HEK293 (cell line): ENCODE measurements at regions not wholly inside any gene's neighbourhood (a gene's known extent, or its start where the extent isn't known, plus 50 kb on each side); places are given as distances from the start of the nearest gene placed in this dataset.

Source experiments
- CTCF ChIA-PET: fragments of 350-600 bp; formaldehyde crosslinking; extraction: SDS; loops from one replicate; lab custom pipeline; 2021; ENCODE audit warnings: antibody characterized with exemption; lab: Yijun Ruan, JAX
- POLR2A ChIA-PET: fragments of 300-600 bp; formaldehyde crosslinking; extraction: SDS; loops from one replicate; lab custom pipeline; 2020; ENCODE audit warnings: antibody characterized with exemption, inconsistent platforms; lab: Yijun Ruan, JAX
- H3K27ac ChIP-seq: fragments of 200-500 bp; sonication (Bioruptor generic); 2 replicates; pipeline ENCODE4 v1.5.1; 2014; ENCODE audit warnings: low read depth, low read length, control low read depth, inconsistent platforms; ENCODE audit errors: extremely low read depth
- H3K36me3 ChIP-seq, 2 experiments: fragments of 200-500 bp in 1 of 2; sonication (Bioruptor generic) in 1 of 2; 1 replicate in 1 of 2; 2 replicates in 1 of 2; pipeline ENCODE4 v1.5.1; 2014 to 2017; ENCODE audit warnings: inconsistent platforms in 2 of 2, low read length in 2 of 2; ENCODE audit not compliant: control insufficient read depth in 2 of 2, insufficient read depth in 1 of 2
- H3K4me1 ChIP-seq: fragments of 200-500 bp; sonication (Bioruptor generic); 2 replicates; pipeline ENCODE4 v1.5.1; 2014; ENCODE audit warnings: mild to moderate bottlenecking, low read length, inconsistent platforms; ENCODE audit not compliant: control insufficient read depth, insufficient read depth
- H3K4me3 ChIP-seq: 2 replicates; pipeline ENCODE4 v1.5.1; 2011; ENCODE audit warnings: low read depth, mild to moderate bottlenecking, control low read depth, low read length, moderate library complexity
- H3K9me3 ChIP-seq: fragments of 200-500 bp; sonication (Bioruptor generic); 2 replicates; pipeline ENCODE4 v1.5.1; 2014; ENCODE audit warnings: low read depth, low read length, inconsistent platforms; ENCODE audit not compliant: control insufficient read depth, insufficient read depth
- FEZF1 ChIP-seq: fragments of 450-650 bp; formaldehyde crosslinking; IDR thresholded peaks from 2 replicates; pipeline ENCODE4 v1.5.1; 2016; ENCODE audit warnings: missing biosample characterization, missing genetic modification characterization
- HOXC10 ChIP-seq: sonication (generic); formaldehyde crosslinking; IDR thresholded peaks from 2 replicates; pipeline ENCODE4 v1.8.1; 2023; ENCODE audit warnings: mild to moderate bottlenecking, missing genetic modification reagents
- KLF8 ChIP-seq: fragments of 450-650 bp; formaldehyde crosslinking; IDR thresholded peaks from 2 replicates; pipeline ENCODE4 v1.5.1; 2016; ENCODE audit warnings: missing biosample characterization, missing genetic modification characterization
- PRDM2 ChIP-seq: fragments of 450-650 bp; formaldehyde crosslinking; IDR thresholded peaks from 2 replicates; pipeline ENCODE4 v1.5.1; 2016; ENCODE audit warnings: missing biosample characterization, missing genetic modification characterization, borderline replicate concordance
- ZBTB20 ChIP-seq: fragments of 450-650 bp; formaldehyde crosslinking; IDR thresholded peaks from 2 replicates; pipeline ENCODE4 v1.5.1; 2016; ENCODE audit warnings: missing biosample characterization, missing genetic modification characterization
- ZBTB7A ChIP-seq: fragments of 450-650 bp; formaldehyde crosslinking; IDR thresholded peaks from 2 replicates; pipeline ENCODE4 v1.5.1; 2016; ENCODE audit warnings: low read depth, missing biosample characterization, missing genetic modification characterization
- ZBTB8A ChIP-seq: fragments of 450-650 bp; formaldehyde crosslinking; IDR thresholded peaks from 2 replicates; pipeline ENCODE4 v1.5.1; 2016; ENCODE audit warnings: missing biosample characterization, missing genetic modification characterization
- ZNF184 ChIP-seq: fragments of 450-650 bp; IDR thresholded peaks from 2 replicates; pipeline ENCODE4 v1.5.1; 2018; ENCODE audit warnings: missing biosample characterization, mild to moderate bottlenecking, missing genetic modification characterization
- ZNF19 ChIP-seq: fragments of 450-650 bp; formaldehyde crosslinking; IDR thresholded peaks from 2 replicates; pipeline ENCODE4; 2016; ENCODE audit warnings: missing biosample characterization, missing genetic modification characterization, low read depth
- ZNF202 ChIP-seq: fragments of 450-650 bp; formaldehyde crosslinking; IDR thresholded peaks from 2 replicates; pipeline ENCODE4 v1.5.1; 2016; ENCODE audit warnings: missing biosample characterization, missing genetic modification characterization, borderline replicate concordance
- ZNF23 ChIP-seq: fragments of 450-650 bp; formaldehyde crosslinking; IDR thresholded peaks from 2 replicates; pipeline ENCODE4 v1.5.1; 2016; ENCODE audit warnings: missing biosample characterization, missing genetic modification characterization, borderline replicate concordance
- ZNF280D ChIP-seq: fragments of 450-650 bp; formaldehyde crosslinking; IDR thresholded peaks from 2 replicates; pipeline ENCODE4 v1.5.1; 2016; ENCODE audit warnings: missing biosample characterization, missing genetic modification characterization
- ZNF292 ChIP-seq: fragments of 450-650 bp; formaldehyde crosslinking; IDR thresholded peaks from 2 replicates; pipeline ENCODE4 v1.5.1; 2016; ENCODE audit warnings: low read depth, missing biosample characterization, missing genetic modification characterization, borderline replicate concordance
- ZNF324 ChIP-seq: fragments of 450-650 bp; formaldehyde crosslinking; IDR thresholded peaks from 2 replicates; pipeline ENCODE4 v1.5.1; 2016; ENCODE audit warnings: missing biosample characterization, missing genetic modification characterization
- ZNF341 ChIP-seq: fragments of 450-650 bp; formaldehyde crosslinking; IDR thresholded peaks from 2 replicates; pipeline ENCODE4; 2016; ENCODE audit warnings: low read depth, missing biosample characterization, missing genetic modification characterization
- ZNF449 ChIP-seq: fragments of 450-650 bp; formaldehyde crosslinking; IDR thresholded peaks from 2 replicates; pipeline ENCODE4 v1.5.1; 2017; ENCODE audit warnings: missing biosample characterization, mild to moderate bottlenecking, missing genetic modification characterization, moderate library complexity
- ZNF501 ChIP-seq: fragments of 450-650 bp; formaldehyde crosslinking; IDR thresholded peaks from 2 replicates; pipeline ENCODE4 v1.5.1; 2016; ENCODE audit warnings: missing biosample characterization, missing genetic modification characterization
- ZNF555 ChIP-seq: fragments of 450-650 bp; formaldehyde crosslinking; conservative IDR thresholded peaks from 2 replicates; pipeline ENCODE4 v1.5.1; 2017; ENCODE audit warnings: missing biosample characterization, mild to moderate bottlenecking, missing genetic modification characterization, inconsistent platforms
- ZNF629 ChIP-seq: fragments of 450-650 bp; formaldehyde crosslinking; IDR thresholded peaks from 2 replicates; pipeline ENCODE4 v1.5.1; 2017; ENCODE audit warnings: missing biosample characterization, missing genetic modification characterization
- ZNF654 ChIP-seq: fragments of 450-650 bp; formaldehyde crosslinking; IDR thresholded peaks from 2 replicates; pipeline ENCODE4 v1.5.1; 2016; ENCODE audit warnings: low read depth, missing biosample characterization, missing genetic modification characterization
- ZNF792 ChIP-seq: fragments of 450-650 bp; formaldehyde crosslinking; IDR thresholded peaks from 2 replicates; pipeline ENCODE4 v1.5.1; 2016; ENCODE audit warnings: missing biosample characterization, missing genetic modification characterization
- ZSCAN18 ChIP-seq: fragments of 450-650 bp; formaldehyde crosslinking; IDR thresholded peaks from 2 replicates; pipeline ENCODE4 v1.5.1; 2016; ENCODE audit warnings: missing biosample characterization, missing genetic modification characterization

GRCh38 chr13:76646946-76647345 is 239.3 kb downstream of the KCTD12 start:
- H3K9me3 ChIP-seq = no peaks in the 10 kb centered on the region
- H3K27ac ChIP-seq = no peak overlapping the region
- POLR2A ChIA-PET = no interaction called here
- no peak overlapping the region for H3K4me3 ChIP-seq
- no peaks in the 10 kb centered on the region for H3K4me1 ChIP-seq
- TF ChIP-seq ZNF449 (tag by site-specific recombination) (no peak), ZNF792 (tag by site-specific recombination) (no peak), KLF8 (tag by site-specific recombination) (no peak), ZNF501 (no peak), ZNF280D (tag by site-specific recombination) (no peak), ZBTB7A (tag by site-specific recombination) (no peak), ZSCAN18 (no peak), ZNF629 (tag by site-specific recombination) (no peak), FEZF1 (tag by site-specific recombination) (no peak), ZNF292 (tag by site-specific recombination) (no peak), PRDM2 (tag by site-specific recombination) (no peak), ZNF324 (no peak), ZNF19 (tag by site-specific recombination) (no peak)
- TF ChIP-seq, all 188 proteins: peak for 0
- CTCF ChIA-PET = no interaction called here
- H3K36me3 ChIP-seq = no peaks in the 10 kb centered on the region

- no peak overlapping the region for H3K4me3 ChIP-seq
- no peak overlapping the region for H3K27ac ChIP-seq
- no peaks in the 10 kb centered on the region for H3K4me1 ChIP-seq
- CTCF ChIA-PET = interaction anchor here (0.6 to 0.7 kb wide), 2 partner anchors 19 to 154 kb away, joined by 3 read pairs; no protein-coding TSS in a partner anchor
- POLR2A ChIA-PET = no interaction called here
- no peaks in the 10 kb centered on the region for H3K36me3 ChIP-seq
- no peaks in the 10 kb centered on the region for H3K9me3 ChIP-seq
- TF ChIP-seq ZBTB20 (tag by site-specific recombination) (no peak), HOXC10 (CRISPR knock-in tag) (no peak), ZNF184 (tag by site-specific recombination) (no peak), ZNF202 (tag by site-specific recombination) (no peak), ZNF654 (tag by site-specific recombination) (no peak), ZNF555 (tag by site-specific recombination) (no peak), ZNF341 (no peak), ZBTB8A (tag by site-specific recombination) (no peak), ZNF23 (tag by site-specific recombination) (no peak)
Observed at GRCh38 chr13:76645632-76646031, 240.6 kb downstream of the KCTD12 start.
